SU-DHL-6 (cell line): ENCODE measurements at regions not wholly inside any gene's neighbourhood (a gene's known extent, or its start where the extent isn't known, plus 50 kb on each side); places are given as distances from the start of the nearest gene placed in this dataset.

Experiments
- EZH2phosphoT487 ChIP-seq: fragments of 200-600 bp; sonication (generic), shearing (Covaris generic); conservative IDR thresholded peaks from 2 replicates; pipeline ENCODE4 v1.6.1; 2018; ENCODE audit warnings: mild to moderate bottlenecking, antibody characterized with exemption, low read length, moderate library complexity, mixed read lengths
- TF ChIP-seq, protein P1 (sequence below): fragments of 200-600 bp; sonication (generic); IDR thresholded peaks from one replicate; pipeline ENCODE4 v1.5.1; 2017; ENCODE audit warnings: antibody characterized with exemption, mild to moderate bottlenecking, low read length, moderate library complexity; ENCODE audit not compliant: insufficient read depth, poor library complexity, severe bottlenecking

- TF ChIP-seq, protein P1, sequence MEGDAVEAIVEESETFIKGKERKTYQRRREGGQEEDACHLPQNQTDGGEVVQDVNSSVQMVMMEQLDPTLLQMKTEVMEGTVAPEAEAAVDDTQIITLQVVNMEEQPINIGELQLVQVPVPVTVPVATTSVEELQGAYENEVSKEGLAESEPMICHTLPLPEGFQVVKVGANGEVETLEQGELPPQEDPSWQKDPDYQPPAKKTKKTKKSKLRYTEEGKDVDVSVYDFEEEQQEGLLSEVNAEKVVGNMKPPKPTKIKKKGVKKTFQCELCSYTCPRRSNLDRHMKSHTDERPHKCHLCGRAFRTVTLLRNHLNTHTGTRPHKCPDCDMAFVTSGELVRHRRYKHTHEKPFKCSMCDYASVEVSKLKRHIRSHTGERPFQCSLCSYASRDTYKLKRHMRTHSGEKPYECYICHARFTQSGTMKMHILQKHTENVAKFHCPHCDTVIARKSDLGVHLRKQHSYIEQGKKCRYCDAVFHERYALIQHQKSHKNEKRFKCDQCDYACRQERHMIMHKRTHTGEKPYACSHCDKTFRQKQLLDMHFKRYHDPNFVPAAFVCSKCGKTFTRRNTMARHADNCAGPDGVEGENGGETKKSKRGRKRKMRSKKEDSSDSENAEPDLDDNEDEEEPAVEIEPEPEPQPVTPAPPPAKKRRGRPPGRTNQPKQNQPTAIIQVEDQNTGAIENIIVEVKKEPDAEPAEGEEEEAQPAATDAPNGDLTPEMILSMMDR: no peak
- TF ChIP-seq EZH2phosphoT487: no peak
These were observed 1843.4 kb upstream of the IGFBP7 start for GRCh38 chr4:58953575-58953974.
